Upper lobe of right lung (tissue), 1 donor: ENCODE measurements at regions not wholly inside any gene's neighbourhood (a gene's known extent, or its start where the extent isn't known, plus 50 kb on each side); places are given as distances from the start of the nearest gene placed in this dataset.
"Not testable (repeated sequence)": the region's sequence is repeated elsewhere in the genome, so short reads cannot be mapped to it uniquely, and the experiment has no call there.

Source experiments
- ATAC-seq: fragments of 200-7000 bp; cut with Tn5 transposase; one replicate; pipeline ENCODE4 v1.9.1; 2020; ENCODE audit warnings: mild to moderate bottlenecking, moderate library complexity
- DNase-seq: peaks from one replicate; pipeline ENCODE4 v3.0.0-alpha.2; 2020
- H3K27ac ChIP-seq: fragments of 200-600 bp; one replicate; pipeline ENCODE4 v1.8.0; 2022
- H3K27me3 ChIP-seq: fragments of 200-600 bp; one replicate; pipeline ENCODE4 v1.8.0; 2022; ENCODE audit warnings: mild to moderate bottlenecking
- H3K36me3 ChIP-seq: fragments of 200-600 bp; one replicate; pipeline ENCODE4 v1.8.0; 2022
- H3K4me1 ChIP-seq: fragments of 200-600 bp; one replicate; pipeline ENCODE4 v1.8.0; 2022
- H3K4me3 ChIP-seq: fragments of 200-600 bp; one replicate; pipeline ENCODE4 v1.8.0; 2022; ENCODE audit warnings: mild to moderate bottlenecking
- H3K9me3 ChIP-seq: fragments of 200-600 bp; one replicate; pipeline ENCODE4 v1.8.0; 2022
- CTCF ChIP-seq: fragments of 200-600 bp; IDR thresholded peaks from one replicate; pipeline ENCODE4 v1.8.0; 2022; ENCODE audit warnings: antibody characterized with exemption
- intact Hi-C: fragments of 100-400 bp; cut with DNase I; formaldehyde crosslinking; loops from one replicate; pipeline ENCODE4 v1.11.0; 2022
- donor health status: DM: no; HTN: yes; CAD: no; lungs with severe emphysema.

- TF ChIP-seq CTCF, result no peak
- no peak overlapping the region for H3K27ac ChIP-seq
- no peak for ATAC-seq
- no peaks in the 10 kb centered on the region for H3K27me3 ChIP-seq
- H3K36me3 ChIP-seq, result no peaks in the 10 kb centered on the region
- no peaks in the 10 kb centered on the region for H3K4me1 ChIP-seq
- no peak overlapping the region for H3K4me3 ChIP-seq
- H3K9me3 ChIP-seq, result no peaks in the 10 kb centered on the region
- DNase-seq, result no peak
- intact Hi-C loops, result no loop called here
Observed at GRCh38 chr16:35210681-35211433, 1751.4 kb downstream of the TP53TG3F start.

- DNase-seq (no peak), ATAC-seq (no peak)
- Histone ChIP-seq H3K4me1 (no peaks in the 10 kb centered on the region), H3K27ac (no peak overlapping the region), H3K4me3 (no peak overlapping the region), H3K36me3 (no peaks in the 10 kb centered on the region), H3K27me3 (no peaks in the 10 kb centered on the region), H3K9me3 (no peaks in the 10 kb centered on the region)
- TF ChIP-seq CTCF, result no peak
- intact Hi-C loops, result no loop called here
Observed at GRCh38 chr16:35214840-35215239, 1755.4 kb downstream of the TP53TG3F start.

- no peaks in the 10 kb centered on the region for H3K4me1 ChIP-seq
- no peak overlapping the region for H3K4me3 ChIP-seq
- no peaks in the 10 kb centered on the region for H3K36me3 ChIP-seq
- no peak overlapping the region for H3K27ac ChIP-seq
- H3K9me3 ChIP-seq, result no peaks in the 10 kb centered on the region
- H3K27me3 ChIP-seq, result no peaks in the 10 kb centered on the region
- no peak for DNase-seq
- no peak for ATAC-seq
- TF ChIP-seq CTCF, result no peak
- intact Hi-C loops, result no loop called here
Observed at GRCh38 chr16:35215287-35215686, 1755.9 kb downstream of the TP53TG3F start.

GRCh38 chr16:35216261-35216660, 1756.8 kb downstream of the TP53TG3F start:
- intact Hi-C loops, H3K4me3 ChIP-seq, H3K27me3 ChIP-seq, H3K4me1 ChIP-seq, H3K36me3 ChIP-seq, DNase-seq, H3K27ac ChIP-seq, H3K9me3 ChIP-seq: not testable (repeated sequence)
- peak; percentile 45 for ATAC-seq

- Histone ChIP-seq H3K27ac (no peak overlapping the region), H3K4me1 (no peaks in the 10 kb centered on the region), H3K9me3 (no peaks in the 10 kb centered on the region), H3K4me3 (no peak overlapping the region), H3K36me3 (no peaks in the 10 kb centered on the region), H3K27me3 (no peaks in the 10 kb centered on the region)
- intact Hi-C loops, result no loop called here
- ATAC-seq (peak; percentile 30), DNase-seq (no peak)
- no peak for TF ChIP-seq CTCF
Observed at GRCh38 chr16:35221482-35222185, 1762.2 kb downstream of the TP53TG3F start.

GRCh38 chr16:35234679-35235078, 1775.3 kb downstream of the TP53TG3F start:
- Histone ChIP-seq H3K27ac (no peak overlapping the region), H3K4me3 (no peak overlapping the region), H3K9me3 (no peaks in the 10 kb centered on the region), H3K27me3 (no peaks in the 10 kb centered on the region), H3K36me3 (no peaks in the 10 kb centered on the region), H3K4me1 (no peaks in the 10 kb centered on the region)
- TF ChIP-seq CTCF, result no peak
- no peak for ATAC-seq
- DNase-seq, result no peak
- intact Hi-C loops, result no loop called here
